ENCODE measurements at regions not wholly inside any gene's neighbourhood (a gene's known extent, or its start where the extent isn't known, plus 50 kb on each side); places are given as distances from the start of the nearest gene placed in this dataset.

DNA sequence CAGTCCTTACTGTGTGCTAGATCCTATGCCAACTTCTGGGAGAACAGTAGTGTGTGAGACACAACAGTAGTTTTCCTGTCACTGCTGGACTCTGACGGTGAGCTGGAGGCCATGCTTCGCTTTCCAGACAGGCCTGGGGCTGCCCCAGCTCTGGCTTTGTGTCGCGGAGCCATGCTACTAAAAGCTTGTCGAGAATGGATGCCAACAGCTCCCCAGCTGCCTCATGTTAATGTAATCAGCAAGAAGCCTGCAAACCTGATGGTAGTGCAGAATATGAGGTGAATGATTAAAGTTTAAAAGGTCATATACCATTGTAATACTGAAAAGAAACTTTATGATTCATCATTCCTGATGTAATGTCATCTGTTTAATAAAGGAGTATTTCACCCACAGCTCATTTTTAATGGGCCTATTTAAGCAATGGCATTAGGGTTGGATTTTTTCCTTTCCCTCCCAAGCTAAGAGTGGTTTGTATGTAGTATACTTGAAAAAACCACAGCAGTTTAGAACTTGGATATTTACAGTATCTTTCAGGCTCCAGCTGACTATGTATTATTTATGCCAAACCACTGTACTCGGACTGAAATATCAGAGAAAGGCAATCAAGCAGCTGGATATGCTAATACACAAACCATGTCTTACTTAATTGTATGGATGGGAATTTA, 343.0 kb downstream of the NUF2 start:
- TF ChIP-seq YY1 (IDR thresholded peaks at IDR 0.05; ENCODE audit: low read depth) (no peak), TAF1 (IDR thresholded peaks at IDR 0.05; ENCODE audit: low read depth) (no peak), TEAD4 (IDR thresholded peaks at IDR 0.05) (no peak), TCF12 (IDR thresholded peaks at IDR 0.05; ENCODE audit: low read depth) (no peak), REST (IDR thresholded peaks at IDR 0.05; ENCODE audit: low read depth) (no peak), FOXM1 (IDR thresholded peaks at IDR 0.05; ENCODE audit: borderline replicate concordance, low read depth) (no peak), CEBPB (IDR thresholded peaks at IDR 0.05) (no peak), EP300 (IDR thresholded peaks at IDR 0.05; ENCODE audit: borderline replicate concordance) (no peak), CREB1 (IDR thresholded peaks at IDR 0.05; ENCODE audit: low read depth) (no peak), RAD21 (IDR thresholded peaks at IDR 0.05; ENCODE audit: low read depth) (no peak), ZBTB7A (IDR thresholded peaks at IDR 0.05; ENCODE audit: low read depth) (no peak), NFIC (IDR thresholded peaks at IDR 0.05) (no peak)
- TF ChIP-seq, protein P1, sequence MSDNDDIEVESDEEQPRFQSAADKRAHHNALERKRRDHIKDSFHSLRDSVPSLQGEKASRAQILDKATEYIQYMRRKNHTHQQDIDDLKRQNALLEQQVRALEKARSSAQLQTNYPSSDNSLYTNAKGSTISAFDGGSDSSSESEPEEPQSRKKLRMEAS (IDR thresholded peaks at IDR 0.05) = no peak
